ENCODE measurements at regions not wholly inside any gene's neighbourhood (a gene's known extent, or its start where the extent isn't known, plus 50 kb on each side); places are given as distances from the start of the nearest gene placed in this dataset.
"Not testable (repeated sequence)": the region's sequence is repeated elsewhere in the genome, so short reads cannot be mapped to it uniquely, and the experiment has no call there.

- no peak for DNase-seq
Measured at GRCh38 chr4:186819342-186820086, 95.9 kb upstream of the FAT1 start.

- DNase-seq = no peak
Measured at GRCh38 chr4:186820391-186820891, 96.8 kb upstream of the FAT1 start.

- no peak for DNase-seq
Measured at GRCh38 chr4:186823989-186824388, 100.3 kb upstream of the FAT1 start.

GRCh38 chr4:186825069-186825468 is 101.4 kb upstream of the FAT1 start:
- DNase-seq = no peak

GRCh38 chr4:186826006-186826405 is 102.3 kb upstream of the FAT1 start:
- no peak for DNase-seq

- DNase-seq = no peak
Measured at GRCh38 chr4:186826846-186827533, 103.3 kb upstream of the FAT1 start.

GRCh38 chr4:186827534-186827897 is 103.9 kb upstream of the FAT1 start:
- DNase-seq = no peak

- no peak for DNase-seq
Measured at GRCh38 chr4:186829097-186829496, 105.4 kb upstream of the FAT1 start.

- DNase-seq = no peak
Measured at GRCh38 chr4:186829740-186830449, 106.2 kb upstream of the FAT1 start.

GRCh38 chr4:186831574-186831973 is 107.9 kb upstream of the FAT1 start:
- DNase-seq = no peak

- DNase-seq = no peak
Measured at GRCh38 chr4:186832906-186833305, 109.2 kb upstream of the FAT1 start.

- not testable (repeated sequence) for DNase-seq
Measured at GRCh38 chr4:186837463-186837862, 113.8 kb upstream of the FAT1 start.

GRCh38 chr4:186838295-186838694 is 114.6 kb upstream of the FAT1 start:
- DNase-seq = no peak

- no peak for DNase-seq
Measured at GRCh38 chr4:186839122-186840037, 115.7 kb upstream of the FAT1 start.

- DNase-seq = no peak
Measured at GRCh38 chr4:186840222-186840701, 116.6 kb upstream of the FAT1 start.

GRCh38 chr4:186840771-186841301 is 117.2 kb upstream of the FAT1 start:
- no peak for DNase-seq

GRCh38 chr4:186844059-186844681 is 120.5 kb upstream of the FAT1 start:
- no peak for DNase-seq

- DNase-seq = no peak
Measured at GRCh38 chr4:186845137-186845842, 121.6 kb upstream of the FAT1 start.

- DNase-seq = no peak
Measured at GRCh38 chr4:186846426-186846825, 122.8 kb upstream of the FAT1 start.

GRCh38 chr4:186847429-186848131 is 123.9 kb upstream of the FAT1 start:
- DNase-seq = not testable (repeated sequence)

All from NCI-H748 treated with DMSO at 0.1 percent for 48 hours (cell line).